Psoas muscle (tissue), 7 donors: ENCODE measurements at regions not wholly inside any gene's neighbourhood (a gene's known extent, or its start where the extent isn't known, plus 50 kb on each side); places are given as distances from the start of the nearest gene placed in this dataset.

ENCODE experiments used
- ATAC-seq, 4 donors: fragments of 200-7000 bp; cut with Tn5 transposase; one replicate each; pipeline ENCODE4 v1.9.1; 2020; ENCODE audit warnings: moderate library complexity in 3 of 4, mild to moderate bottlenecking in 2 of 4
- DNase-seq, 2 donors: peaks; one replicate each; pipeline ENCODE4 v3.0.0-alpha.2; 2020
- H3K27ac ChIP-seq: fragments of 200-600 bp; one replicate; pipeline ENCODE4 v1.8.0; 2022
- H3K27me3 ChIP-seq, 3 donors: fragments of 200-600 bp in 1 of 3; one replicate each; pipeline versions ENCODE4 v1.6.1 to v1.8.0; 2013 to 2022; ENCODE audit warnings: low read length in 2 of 3, mild to moderate bottlenecking in 2 of 3, moderate library complexity in 1 of 3; ENCODE audit not compliant: insufficient read depth in 3 of 3
- H3K36me3 ChIP-seq, 2 donors: fragments of 200-600 bp in 1 of 2; one replicate each; pipeline versions ENCODE4 v1.6.1 to v1.8.0; 2013 to 2022; ENCODE audit warnings: low read depth in 1 of 2, mild to moderate bottlenecking in 1 of 2, moderate library complexity in 1 of 2; ENCODE audit not compliant: insufficient read depth in 1 of 2
- H3K4me1 ChIP-seq: fragments of 200-600 bp; one replicate; pipeline ENCODE4 v1.8.0; 2022
- H3K4me3 ChIP-seq: fragments of 200-600 bp; one replicate; pipeline ENCODE4 v1.8.0; 2022; ENCODE audit warnings: mild to moderate bottlenecking
- H3K9me3 ChIP-seq: fragments of 200-600 bp; one replicate; pipeline ENCODE4 v1.8.0; 2022
- WGBS, 3 donors: extraction: QIAGEN DNeasy Blood & Tissue Kit; methylation state at CpG; one replicate each; pipeline versions ENCODE4 v1.1.6 to v1.1.7; 2013; 5-methylcytosine and 5-hydroxymethylcytosine counted together
- intact Hi-C, 2 donors: fragments of 100-400 bp; cut with DNase I; formaldehyde crosslinking; loops; one replicate each; pipeline versions ENCODE4 v1.11.0 to v1.14.2; 2022
- TF ChIP-seq, protein P1 (sequence below): fragments of 200-600 bp; IDR thresholded peaks from one replicate; pipeline ENCODE4 v1.8.0; 2022; ENCODE audit warnings: antibody characterized with exemption
- donor health status: healthy with polysubstance abuse.
- donor health status: DM: no; HTN: no; CAD: no; lungs with moderate emphysema.
- donor health status: Bipolar disorder and iron deficiency.
- donor health status: healthy.
- donor health status: DM: yes; HTN: yes; CAD: no.
- donor health status: DM: no; HTN: no; CAD: no.
- donor health status: DM: yes; HTN: yes; CAD: no.

DNA sequence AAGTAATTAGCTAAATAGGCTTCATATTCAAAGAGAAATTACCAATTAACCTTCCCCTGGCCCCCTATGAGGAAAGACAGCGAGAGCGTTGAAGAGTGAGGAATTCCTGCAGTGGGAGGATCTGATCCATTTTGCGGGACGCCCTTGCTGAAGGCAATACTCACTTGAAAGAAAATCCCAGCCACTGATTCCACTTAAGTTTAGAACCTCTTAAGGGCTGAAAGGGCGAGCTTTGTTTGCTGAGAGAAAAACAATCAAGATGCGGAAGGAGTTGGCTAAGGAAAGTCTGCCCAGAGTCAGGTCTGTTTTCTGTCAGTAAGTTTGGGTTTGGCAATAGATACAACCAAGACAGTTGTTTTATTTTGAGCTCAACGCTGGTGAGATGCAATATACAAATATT is 102.8 kb upstream of the GBE1 start:
- ATAC-seq (no peak), DNase-seq (no peak)
- TF ChIP-seq, protein P1, sequence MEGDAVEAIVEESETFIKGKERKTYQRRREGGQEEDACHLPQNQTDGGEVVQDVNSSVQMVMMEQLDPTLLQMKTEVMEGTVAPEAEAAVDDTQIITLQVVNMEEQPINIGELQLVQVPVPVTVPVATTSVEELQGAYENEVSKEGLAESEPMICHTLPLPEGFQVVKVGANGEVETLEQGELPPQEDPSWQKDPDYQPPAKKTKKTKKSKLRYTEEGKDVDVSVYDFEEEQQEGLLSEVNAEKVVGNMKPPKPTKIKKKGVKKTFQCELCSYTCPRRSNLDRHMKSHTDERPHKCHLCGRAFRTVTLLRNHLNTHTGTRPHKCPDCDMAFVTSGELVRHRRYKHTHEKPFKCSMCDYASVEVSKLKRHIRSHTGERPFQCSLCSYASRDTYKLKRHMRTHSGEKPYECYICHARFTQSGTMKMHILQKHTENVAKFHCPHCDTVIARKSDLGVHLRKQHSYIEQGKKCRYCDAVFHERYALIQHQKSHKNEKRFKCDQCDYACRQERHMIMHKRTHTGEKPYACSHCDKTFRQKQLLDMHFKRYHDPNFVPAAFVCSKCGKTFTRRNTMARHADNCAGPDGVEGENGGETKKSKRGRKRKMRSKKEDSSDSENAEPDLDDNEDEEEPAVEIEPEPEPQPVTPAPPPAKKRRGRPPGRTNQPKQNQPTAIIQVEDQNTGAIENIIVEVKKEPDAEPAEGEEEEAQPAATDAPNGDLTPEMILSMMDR = no peak
- intact Hi-C loops = loop anchor here in 1 of 2 donors (10.0 kb wide), 1 partner anchor 121 kb away; no protein-coding TSS in a partner anchor
- H3K27ac ChIP-seq = no peak overlapping the region
- H3K27me3 ChIP-seq = no peaks in the 10 kb centered on the region
- H3K4me1 ChIP-seq = no peaks in the 10 kb centered on the region
- H3K9me3 ChIP-seq = no peaks in the 10 kb centered on the region
- 78 to 84% (median 81%) methylated on average over 7 of the region's 7 CpGs for WGBS, 3 donors
- no peak overlapping the region for H3K4me3 ChIP-seq
- H3K36me3 ChIP-seq = no peaks in the 10 kb centered on the region

DNA sequence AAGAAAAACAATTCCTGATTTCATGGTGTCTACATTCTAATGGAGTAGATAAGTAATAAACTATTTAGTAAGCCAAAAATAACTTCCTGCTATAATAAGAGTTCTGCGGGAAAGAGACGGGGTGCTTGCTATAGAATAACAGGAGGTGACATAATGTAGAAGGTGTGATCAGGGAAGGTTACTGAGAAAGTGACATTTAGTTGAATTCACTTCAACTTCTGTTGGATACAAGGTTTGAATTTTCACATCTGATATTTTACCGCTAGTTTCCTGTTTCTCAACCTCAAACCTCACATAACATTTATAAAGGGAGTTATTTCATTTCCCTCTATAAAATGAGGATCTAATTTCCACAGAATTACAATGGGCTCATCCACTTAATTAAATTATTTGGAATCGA is 102.3 kb upstream of the GBE1 start:
- TF ChIP-seq, protein P1 = no peak
- no peaks in the 10 kb centered on the region for H3K27me3 ChIP-seq
- DNase-seq (no peak), ATAC-seq (no peak)
- H3K36me3 ChIP-seq = no peaks in the 10 kb centered on the region
- intact Hi-C loops = loop anchor here in 1 of 2 donors (10.0 kb wide), 1 partner anchor 121 kb away; no protein-coding TSS in a partner anchor
- WGBS, 3 donors = 67 to 74% (median 70%) methylated on average over 4 of the region's 4 CpGs
- no peak overlapping the region for H3K27ac ChIP-seq
- no peaks in the 10 kb centered on the region for H3K9me3 ChIP-seq
- H3K4me1 ChIP-seq = no peaks in the 10 kb centered on the region
- no peak overlapping the region for H3K4me3 ChIP-seq

DNA sequence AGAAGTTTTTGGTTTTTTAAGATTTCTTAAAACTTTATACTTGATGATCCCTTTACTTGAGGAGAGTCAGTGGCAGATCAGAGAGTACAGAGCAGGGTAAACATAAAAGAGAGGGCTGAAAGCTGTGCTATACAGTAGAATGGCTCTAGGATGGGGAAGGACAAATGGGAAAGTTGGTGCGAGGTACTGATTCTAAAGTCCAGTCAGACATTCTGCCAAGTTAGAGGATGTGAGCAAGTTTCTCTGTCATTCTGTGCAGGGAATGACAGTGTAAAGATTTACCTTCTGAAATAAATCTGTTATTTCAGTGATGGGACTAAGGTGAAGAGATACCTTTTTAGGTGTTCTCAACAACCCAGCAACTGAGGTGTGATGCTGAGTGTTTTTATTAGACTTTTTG is 100.1 kb upstream of the GBE1 start:
- Histone ChIP-seq H3K36me3 (no peaks in the 10 kb centered on the region), H3K9me3 (no peaks in the 10 kb centered on the region), H3K4me3 (no peak overlapping the region), H3K27ac (no peak overlapping the region), H3K27me3 (no peaks in the 10 kb centered on the region), H3K4me1 (no peaks in the 10 kb centered on the region)
- DNase-seq = no peak
- TF ChIP-seq, protein P1 = no peak
- ATAC-seq = no peak
- intact Hi-C loops = loop anchor here in 1 of 2 donors (10.0 kb wide), 1 partner anchor 123 kb away; no protein-coding TSS in a partner anchor
- 93 to 100% (median 94%) methylated on average over 1 of the region's 1 CpG for WGBS, 3 donors

DNA sequence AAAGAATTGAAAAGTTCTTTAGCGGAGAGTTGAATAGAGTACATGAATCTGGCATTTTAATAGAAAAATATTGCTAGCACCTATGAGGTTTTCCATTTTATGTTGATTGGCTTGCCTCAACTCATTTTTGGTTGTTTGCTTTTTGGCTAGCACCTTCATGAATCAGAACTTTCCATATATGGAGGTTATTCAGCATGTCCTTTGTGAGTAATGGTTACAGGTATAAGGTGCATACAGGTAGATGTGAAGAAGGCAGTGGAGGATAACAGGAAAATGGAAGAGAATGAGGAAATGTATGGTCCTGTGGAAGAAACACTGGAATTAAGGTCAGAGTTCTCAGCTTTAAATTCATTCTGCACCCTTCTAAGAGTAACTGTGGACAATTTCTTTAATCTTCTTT is 98.1 kb upstream of the GBE1 start:
- no peak for ATAC-seq
- H3K27ac ChIP-seq = no peak overlapping the region
- H3K27me3 ChIP-seq = no peaks in the 10 kb centered on the region
- no peak for DNase-seq
- TF ChIP-seq, protein P1 = no peak
- no peak overlapping the region for H3K4me3 ChIP-seq
- intact Hi-C loops = no loop called here
- H3K9me3 ChIP-seq = no peaks in the 10 kb centered on the region
- 96 to 100% (median 98%) methylated on average over 1 of the region's 1 CpG for WGBS, 3 donors
- no peaks in the 10 kb centered on the region for H3K4me1 ChIP-seq
- H3K36me3 ChIP-seq = no peaks in the 10 kb centered on the region

- TF ChIP-seq, protein P1 = no peak
- no peaks in the 10 kb centered on the region for H3K27me3 ChIP-seq
- 87 to 93% (median 89%) methylated on average over 3 of the region's 3 CpGs for WGBS, 3 donors
Measured at GRCh38 chr3:81853431-81853830, 92.0 kb upstream of the GBE1 start.

More at GRCh38 chr3:81853431-81853830, 92.0 kb upstream of the GBE1 start:
- intact Hi-C loops = no loop called here
- Histone ChIP-seq H3K4me3 (no peak overlapping the region), H3K36me3 (no peaks in the 10 kb centered on the region), H3K4me1 (no peaks in the 10 kb centered on the region), H3K27ac (no peak overlapping the region), H3K9me3 (no peaks in the 10 kb centered on the region)
- no peak for DNase-seq
- ATAC-seq = no peak
